A549 (cell line): ENCODE measurements at regions not wholly inside any gene's neighbourhood (a gene's known extent, or its start where the extent isn't known, plus 50 kb on each side); places are given as distances from the start of the nearest gene placed in this dataset.

Source experiments
- ATAC-seq, 2 experiments: fragments of 200-7000 bp in 1 of 2; fragments of >200 bp in 1 of 2; cut with Nextera tagmentation in 1 of 2; cut with Tn5 transposase in 1 of 2; 3 replicates each; pipeline versions ENCODE4 v1.8.0 to v1.9.1; 2018 to 2020; ENCODE audit warnings: mild to moderate bottlenecking in 1 of 2, moderate library complexity in 1 of 2
- CTCF ChIA-PET: fragments of 300-600 bp; sonication (Branson Sonifier 250); formaldehyde crosslinking; extraction: SDS; loops from one replicate; lab custom pipeline; 2021; ENCODE audit warnings: antibody characterized with exemption, inconsistent platforms; lab: Yijun Ruan, JAX
- POLR2A ChIA-PET: fragments of 350-600 bp; formaldehyde crosslinking; extraction: SDS; loops from one replicate; lab custom pipeline; 2021; ENCODE audit warnings: antibody characterized with exemption, inconsistent platforms; lab: Yijun Ruan, JAX
- DNase-seq, 2 experiments: peaks; one replicate each; pipeline versions ENCODE4 v3.0.0 to v3.0.0-alpha.2; 2011 to 2016; ENCODE audit warnings: low read depth in 1 of 2, low spot score in 1 of 2
- FAIRE-seq: peaks from 2 replicates; lab custom pipeline; 2011; peaks lifted over from hg19 to GRCh38; lab: Jason Lieb, UNC
- H3K27ac ChIP-seq, 2 experiments: fragments of >200 bp; sonication (Bioruptor Twin); formaldehyde crosslinking; 3 replicates each; pipeline ENCODE4 v1.5.1; 2016 to 2017
- H3K4me1 ChIP-seq: fragments of >200 bp; sonication (Bioruptor Twin); formaldehyde crosslinking; 3 replicates; pipeline ENCODE4 v1.6.1; 2016
- H3K4me2 ChIP-seq: fragments of >200 bp; sonication (Bioruptor Twin); formaldehyde crosslinking; 3 replicates; pipeline ENCODE4 v1.6.1; 2016
- H3K4me3 ChIP-seq: fragments of >200 bp; sonication (Bioruptor Twin); formaldehyde crosslinking; 3 replicates; pipeline ENCODE4 v1.5.1; 2016
- H3K9me3 ChIP-seq: fragments of >200 bp; sonication (Bioruptor Twin); formaldehyde crosslinking; 3 replicates; pipeline ENCODE4 v1.6.1; 2016
- CBX2 ChIP-seq: fragments of 200-600 bp; sonication (generic); IDR thresholded peaks from 2 replicates; pipeline ENCODE4 v1.6.1; 2016; ENCODE audit warnings: low read depth, mild to moderate bottlenecking, borderline replicate concordance
- CBX8 ChIP-seq: fragments of 200-600 bp; sonication (generic); IDR thresholded peaks from 2 replicates; pipeline ENCODE4 v1.6.1; 2016
- CHD2 ChIP-seq: fragments of 150-350 bp; IDR thresholded peaks from 2 replicates; pipeline ENCODE4 v1.6.1; 2014; ENCODE audit warnings: low read length; ENCODE audit not compliant: partially characterized antibody
- EP300 ChIP-seq, 2 experiments: fragments of >200 bp; sonication (Bioruptor Twin); formaldehyde crosslinking; IDR thresholded peaks; 2 replicates in 1 of 2; 3 replicates in 1 of 2; pipeline ENCODE4 v1.6.1; 2016 to 2017
- ESRRA ChIP-seq: fragments of 150-350 bp; IDR thresholded peaks from 2 replicates; pipeline ENCODE4 v1.6.1; 2014; ENCODE audit warnings: mild to moderate bottlenecking, low read length, borderline replicate concordance
- FOSB ChIP-seq: fragments of 250-450 bp; sonication (Bioruptor Pico); IDR thresholded peaks from 2 replicates; pipeline ENCODE4 v1.5.0; 2020; ENCODE audit warnings: mild to moderate bottlenecking, moderate library complexity
- FOSL2 ChIP-seq, 2 experiments: fragments of 450-650 bp in 1 of 2; fragments of >200 bp in 1 of 2; sonication (Bioruptor Twin) in 1 of 2; formaldehyde crosslinking; IDR thresholded peaks; 2 replicates each; pipeline versions ENCODE4 v1.5.0 to v1.6.1; 2016 to 2020; ENCODE audit warnings: mild to moderate bottlenecking in 1 of 2, moderate library complexity in 1 of 2
- FOXS1 ChIP-seq: fragments of 250-450 bp; sonication (Bioruptor Pico); IDR thresholded peaks from 2 replicates; pipeline ENCODE4 v1.5.0; 2020; ENCODE audit warnings: mild to moderate bottlenecking, moderate library complexity
- HDAC2 ChIP-seq: fragments of 200-600 bp; sonication (generic); IDR thresholded peaks from 2 replicates; pipeline ENCODE4 v1.6.1; 2016
- HOXB5 ChIP-seq: fragments of 250-450 bp; sonication (Bioruptor Pico); IDR thresholded peaks from 2 replicates; pipeline ENCODE4 v1.5.0; 2020; ENCODE audit warnings: mild to moderate bottlenecking, moderate library complexity
- JUNB ChIP-seq: fragments of >200 bp; sonication (Bioruptor Twin); formaldehyde crosslinking; IDR thresholded peaks from 2 replicates; pipeline ENCODE4 v1.6.1; 2016
- KDM1A ChIP-seq: fragments of 200-600 bp; sonication (generic); IDR thresholded peaks from 2 replicates; pipeline ENCODE4 v1.6.1; 2016; ENCODE audit warnings: low read depth, mild to moderate bottlenecking
- MAFK ChIP-seq: fragments of 450-650 bp; IDR thresholded peaks from 2 replicates; pipeline ENCODE4 v1.6.1; 2014; ENCODE audit not compliant: partially characterized antibody
- MAZ ChIP-seq: fragments of 150-350 bp; IDR thresholded peaks from 2 replicates; pipeline ENCODE4 v1.6.1; 2014; ENCODE audit warnings: antibody characterized with exemption, low read depth, low read length, borderline replicate concordance
- MYC ChIP-seq: IDR thresholded peaks from 2 replicates; pipeline ENCODE4 v1.6.1; 2012; ENCODE audit warnings: mild to moderate bottlenecking, inconsistent platforms, low read length, improper control_type of control experiment, borderline replicate concordance
- NPAS2 ChIP-seq: fragments of 250-450 bp; sonication (Bioruptor Pico); IDR thresholded peaks from 2 replicates; pipeline ENCODE4 v1.8.0; 2022; ENCODE audit warnings: mild to moderate bottlenecking, moderate library complexity, borderline replicate concordance
- NR3C1 ChIP-seq: fragments of >200 bp; sonication (Bioruptor Twin); formaldehyde crosslinking; IDR thresholded peaks from 3 replicates; pipeline ENCODE4 v1.6.1; 2017
- POLR2AphosphoS2 ChIP-seq: conservative IDR thresholded peaks from 2 replicates; pipeline ENCODE4 v1.6.1; 2012; ENCODE audit warnings: low read length, improper control_type of control experiment, inconsistent platforms
- RCOR1 ChIP-seq: fragments of 150-350 bp; IDR thresholded peaks from 2 replicates; pipeline ENCODE4 v1.6.1; 2014; ENCODE audit warnings: antibody characterized with exemption, low read length, low read depth
- SMC3 ChIP-seq: fragments of >200 bp; sonication (Bioruptor Twin); formaldehyde crosslinking; IDR thresholded peaks from 3 replicates; pipeline ENCODE4 v1.6.1; 2018; ENCODE audit warnings: inconsistent platforms
- TP53 ChIP-seq: fragments of 250-450 bp; sonication (Bioruptor Pico); IDR thresholded peaks from 2 replicates; pipeline ENCODE4 v1.5.0; 2021; ENCODE audit warnings: mild to moderate bottlenecking, moderate library complexity
- ZC3H11A ChIP-seq: fragments of 450-650 bp; IDR thresholded peaks from 2 replicates; pipeline ENCODE4 v1.6.1; 2014; ENCODE audit warnings: antibody characterized with exemption, mild to moderate bottlenecking
- ZFP36 ChIP-seq: fragments of 450-650 bp; IDR thresholded peaks from 2 replicates; pipeline ENCODE4 v1.6.1; 2014; ENCODE audit warnings: borderline replicate concordance; ENCODE audit not compliant: partially characterized antibody
- ZNF302 ChIP-seq: fragments of 250-450 bp; sonication (Bioruptor Pico); IDR thresholded peaks from 2 replicates; pipeline ENCODE4 v1.9.0; 2021; ENCODE audit warnings: inconsistent platforms, mild to moderate bottlenecking, moderate library complexity
- WGBS: methylation state at CpG from one replicate; pipeline ENCODE4 v1.1.6; 2017; ENCODE audit errors: missing lambda C conversion rate; 5-methylcytosine and 5-hydroxymethylcytosine counted together
- TF ChIP-seq, protein P1 (sequence below): IDR thresholded peaks from 2 replicates; pipeline ENCODE4 v1.6.1; 2012
- TF ChIP-seq, protein P2 (sequence below): IDR thresholded peaks from 2 replicates; pipeline ENCODE4 v1.6.1; 2012
- TF ChIP-seq, protein P3 (sequence below): fragments of >200 bp; sonication (Bioruptor Twin); formaldehyde crosslinking; IDR thresholded peaks from 2 replicates; pipeline ENCODE4 v1.6.1; 2016
- TF ChIP-seq, protein P4 (sequence below): fragments of 450-650 bp; IDR thresholded peaks from 2 replicates; pipeline ENCODE4 v1.6.1; 2014; ENCODE audit warnings: antibody characterized with exemption
- TF ChIP-seq, protein P5 (sequence below): fragments of 200-600 bp; sonication (generic); IDR thresholded peaks from 2 replicates; pipeline ENCODE4 v1.6.1; 2016; ENCODE audit warnings: antibody characterized with exemption, mild to moderate bottlenecking, moderate library complexity

DNA sequence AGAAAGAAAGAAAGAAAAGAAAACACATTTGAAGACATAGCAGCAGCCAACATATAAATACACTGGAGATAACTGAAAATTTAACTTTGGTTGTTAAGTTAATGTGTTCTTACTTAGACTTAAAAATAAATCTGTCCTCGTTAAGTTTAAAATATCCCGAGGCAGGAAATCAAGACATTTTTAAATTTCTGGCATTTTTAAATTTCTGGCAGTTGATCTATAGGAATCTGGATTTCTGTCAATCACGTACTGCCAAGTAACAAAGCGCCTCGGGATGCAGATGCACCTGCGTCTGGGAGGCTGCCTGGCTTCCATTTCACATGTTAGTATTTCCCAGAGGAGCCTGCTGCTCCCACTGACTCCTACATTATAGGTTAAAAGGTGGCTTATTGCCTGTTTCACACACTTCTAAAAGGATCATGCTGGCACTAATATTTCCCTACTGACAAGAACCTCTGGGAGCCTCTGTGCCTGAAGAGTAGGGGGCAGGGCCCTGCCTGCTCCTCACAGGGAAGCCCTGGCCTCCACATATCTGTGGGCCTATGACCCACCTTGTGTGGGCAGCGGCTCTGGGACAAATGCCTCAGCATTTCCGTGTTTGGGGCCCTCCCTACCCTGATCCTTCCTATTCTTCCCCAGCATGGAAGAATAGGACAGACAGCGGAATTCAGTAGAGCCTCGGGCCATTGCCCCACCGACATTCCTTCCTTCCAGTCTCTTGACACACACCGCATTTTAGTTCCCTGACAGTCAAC lies 62.8 kb upstream of the ATP12A start:
- Histone ChIP-seq H3K4me2 (no peak overlapping the region), H3K4me1 (no peaks in the 10 kb centered on the region), H3K4me3 (no peak overlapping the region), H3K27ac (no peak overlapping the region), H3K9me3 (no peaks in the 10 kb centered on the region)
- ChIA-PET CTCF (no interaction called here), POLR2A (no interaction called here)
- TF ChIP-seq MYC (no peak), CHD2 (no peak), EP300 (IDR thresholded peaks at IDR 0.05) (no peak), HOXB5 (CRISPR knock-in tag) (no peak), SMC3 (no peak), FOSB (CRISPR knock-in tag) (no peak), ZFP36 (no peak), KDM1A (no peak), NPAS2 (CRISPR knock-in tag) (no peak), ESRRA (no peak), ZC3H11A (no peak), HDAC2 (no peak), JUNB (no peak), FOSL2 (IDR thresholded peaks at IDR 0.05) (no peak), FOSL2 (CRISPR knock-in tag; IDR thresholded peaks at IDR 0.05) (no peak), TP53 (no peak), NR3C1 (no peak), FOXS1 (CRISPR knock-in tag) (no peak)
- TF ChIP-seq, protein P1, sequence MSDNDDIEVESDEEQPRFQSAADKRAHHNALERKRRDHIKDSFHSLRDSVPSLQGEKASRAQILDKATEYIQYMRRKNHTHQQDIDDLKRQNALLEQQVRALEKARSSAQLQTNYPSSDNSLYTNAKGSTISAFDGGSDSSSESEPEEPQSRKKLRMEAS: no peak
- TF ChIP-seq, protein P2, sequence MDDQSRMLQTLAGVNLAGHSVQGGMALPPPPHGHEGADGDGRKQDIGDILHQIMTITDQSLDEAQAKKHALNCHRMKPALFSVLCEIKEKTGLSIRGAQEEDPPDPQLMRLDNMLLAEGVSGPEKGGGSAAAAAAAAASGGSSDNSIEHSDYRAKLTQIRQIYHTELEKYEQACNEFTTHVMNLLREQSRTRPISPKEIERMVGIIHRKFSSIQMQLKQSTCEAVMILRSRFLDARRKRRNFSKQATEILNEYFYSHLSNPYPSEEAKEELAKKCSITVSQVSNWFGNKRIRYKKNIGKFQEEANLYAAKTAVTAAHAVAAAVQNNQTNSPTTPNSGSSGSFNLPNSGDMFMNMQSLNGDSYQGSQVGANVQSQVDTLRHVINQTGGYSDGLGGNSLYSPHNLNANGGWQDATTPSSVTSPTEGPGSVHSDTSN: no peak
- TF ChIP-seq, protein P3, sequence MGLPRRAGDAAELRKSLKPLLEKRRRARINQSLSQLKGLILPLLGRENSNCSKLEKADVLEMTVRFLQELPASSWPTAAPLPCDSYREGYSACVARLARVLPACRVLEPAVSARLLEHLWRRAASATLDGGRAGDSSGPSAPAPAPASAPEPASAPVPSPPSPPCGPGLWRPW: no peak
- ATAC-seq (no peak), FAIRE-seq (no peak), DNase-seq (no peak)
- 83% methylated on average over 12 of the region's 12 CpGs for WGBS

DNA sequence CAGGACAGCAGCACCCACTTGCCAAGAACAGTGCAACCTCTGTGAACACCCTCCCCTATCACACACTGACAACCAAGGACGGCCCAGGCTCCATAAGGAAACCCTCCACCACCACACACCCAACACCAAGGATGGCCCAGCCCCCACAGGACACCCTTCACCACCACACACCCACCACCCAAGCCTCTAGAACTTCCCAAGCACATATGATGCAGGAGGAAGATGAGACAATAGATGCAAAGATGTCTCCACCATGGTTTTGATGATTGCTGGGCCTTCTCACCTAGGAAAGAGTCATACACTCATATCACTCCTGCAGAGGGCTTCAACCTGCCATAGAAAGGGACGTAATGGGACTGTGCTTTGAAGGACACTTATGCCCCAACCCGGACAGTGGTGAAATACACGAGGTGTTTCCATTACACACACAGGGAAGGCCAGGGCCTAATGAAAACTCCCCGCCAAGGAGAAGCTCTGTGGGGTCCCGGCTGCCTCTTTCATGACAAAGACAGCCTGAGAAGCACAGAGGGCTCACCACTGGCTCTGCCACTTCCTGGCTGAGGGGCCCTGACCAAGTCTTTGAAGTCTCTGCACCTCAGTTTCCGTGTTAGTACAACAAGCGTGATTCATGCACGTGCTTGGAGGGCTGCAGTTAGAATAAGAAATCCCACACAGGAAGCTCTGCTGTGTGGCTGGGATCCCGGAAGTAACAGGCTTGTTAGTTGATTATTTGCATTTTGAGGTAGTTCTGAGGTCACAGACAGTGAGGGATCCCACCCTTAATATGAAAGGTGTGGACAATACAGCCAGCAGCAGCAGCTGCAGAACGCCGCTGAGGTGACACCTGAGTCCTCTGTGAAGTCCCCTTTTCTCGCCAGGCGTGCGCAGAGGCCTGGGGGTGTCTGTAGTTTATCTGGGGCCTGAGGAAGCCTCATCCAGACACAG lies 61.9 kb upstream of the ATP12A start:
- Histone ChIP-seq H3K4me2 (no peak overlapping the region), H3K4me3 (no peak overlapping the region), H3K9me3 (no peaks in the 10 kb centered on the region), H3K4me1 (no peaks in the 10 kb centered on the region), H3K27ac (no peak overlapping the region)
- DNase-seq: no peak
- ChIA-PET CTCF (interaction anchor here (1.0 kb wide), 1 partner anchor 12 kb away, joined by 4 read pairs; no protein-coding TSS in a partner anchor), POLR2A (no interaction called here)
- no peak for FAIRE-seq
- WGBS: 65% methylated on average over 6 of the region's 15 CpGs
- ATAC-seq: no peak; a peak in 1 of 6 replicates
- no peak for TF ChIP-seq MAFK
- TF ChIP-seq CBX2: no peak
- no peak for TF ChIP-seq ZNF302 (CRISPR knock-in tag)
- TF ChIP-seq MYC: no peak
- TF ChIP-seq RCOR1: no peak
- TF ChIP-seq, protein P2: no peak
- TF ChIP-seq, protein P4, sequence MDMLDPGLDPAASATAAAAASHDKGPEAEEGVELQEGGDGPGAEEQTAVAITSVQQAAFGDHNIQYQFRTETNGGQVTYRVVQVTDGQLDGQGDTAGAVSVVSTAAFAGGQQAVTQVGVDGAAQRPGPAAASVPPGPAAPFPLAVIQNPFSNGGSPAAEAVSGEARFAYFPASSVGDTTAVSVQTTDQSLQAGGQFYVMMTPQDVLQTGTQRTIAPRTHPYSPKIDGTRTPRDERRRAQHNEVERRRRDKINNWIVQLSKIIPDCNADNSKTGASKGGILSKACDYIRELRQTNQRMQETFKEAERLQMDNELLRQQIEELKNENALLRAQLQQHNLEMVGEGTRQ: no peak
- TF ChIP-seq, protein P5, sequence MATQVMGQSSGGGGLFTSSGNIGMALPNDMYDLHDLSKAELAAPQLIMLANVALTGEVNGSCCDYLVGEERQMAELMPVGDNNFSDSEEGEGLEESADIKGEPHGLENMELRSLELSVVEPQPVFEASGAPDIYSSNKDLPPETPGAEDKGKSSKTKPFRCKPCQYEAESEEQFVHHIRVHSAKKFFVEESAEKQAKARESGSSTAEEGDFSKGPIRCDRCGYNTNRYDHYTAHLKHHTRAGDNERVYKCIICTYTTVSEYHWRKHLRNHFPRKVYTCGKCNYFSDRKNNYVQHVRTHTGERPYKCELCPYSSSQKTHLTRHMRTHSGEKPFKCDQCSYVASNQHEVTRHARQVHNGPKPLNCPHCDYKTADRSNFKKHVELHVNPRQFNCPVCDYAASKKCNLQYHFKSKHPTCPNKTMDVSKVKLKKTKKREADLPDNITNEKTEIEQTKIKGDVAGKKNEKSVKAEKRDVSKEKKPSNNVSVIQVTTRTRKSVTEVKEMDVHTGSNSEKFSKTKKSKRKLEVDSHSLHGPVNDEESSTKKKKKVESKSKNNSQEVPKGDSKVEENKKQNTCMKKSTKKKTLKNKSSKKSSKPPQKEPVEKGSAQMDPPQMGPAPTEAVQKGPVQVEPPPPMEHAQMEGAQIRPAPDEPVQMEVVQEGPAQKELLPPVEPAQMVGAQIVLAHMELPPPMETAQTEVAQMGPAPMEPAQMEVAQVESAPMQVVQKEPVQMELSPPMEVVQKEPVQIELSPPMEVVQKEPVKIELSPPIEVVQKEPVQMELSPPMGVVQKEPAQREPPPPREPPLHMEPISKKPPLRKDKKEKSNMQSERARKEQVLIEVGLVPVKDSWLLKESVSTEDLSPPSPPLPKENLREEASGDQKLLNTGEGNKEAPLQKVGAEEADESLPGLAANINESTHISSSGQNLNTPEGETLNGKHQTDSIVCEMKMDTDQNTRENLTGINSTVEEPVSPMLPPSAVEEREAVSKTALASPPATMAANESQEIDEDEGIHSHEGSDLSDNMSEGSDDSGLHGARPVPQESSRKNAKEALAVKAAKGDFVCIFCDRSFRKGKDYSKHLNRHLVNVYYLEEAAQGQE: no peak
- no peak for TF ChIP-seq MAZ
- no peak for TF ChIP-seq HOXB5 (CRISPR knock-in tag)
- no peak for TF ChIP-seq CBX8
- TF ChIP-seq CHD2: no peak
- no peak for TF ChIP-seq POLR2AphosphoS2
- no peak for TF ChIP-seq TP53
- TF ChIP-seq, all 56 proteins: peak for 0
